NCI-H2227 (cell line): ENCODE measurements at regions not wholly inside any gene's neighbourhood (a gene's known extent, or its start where the extent isn't known, plus 50 kb on each side); places are given as distances from the start of the nearest gene placed in this dataset.

ENCODE experiments used
- DNase-seq: peaks from one replicate; lab custom pipeline; 2025; ENCODE audit not compliant: unreplicated experiment; lab: John Stamatoyannopoulos, UW

DNA sequence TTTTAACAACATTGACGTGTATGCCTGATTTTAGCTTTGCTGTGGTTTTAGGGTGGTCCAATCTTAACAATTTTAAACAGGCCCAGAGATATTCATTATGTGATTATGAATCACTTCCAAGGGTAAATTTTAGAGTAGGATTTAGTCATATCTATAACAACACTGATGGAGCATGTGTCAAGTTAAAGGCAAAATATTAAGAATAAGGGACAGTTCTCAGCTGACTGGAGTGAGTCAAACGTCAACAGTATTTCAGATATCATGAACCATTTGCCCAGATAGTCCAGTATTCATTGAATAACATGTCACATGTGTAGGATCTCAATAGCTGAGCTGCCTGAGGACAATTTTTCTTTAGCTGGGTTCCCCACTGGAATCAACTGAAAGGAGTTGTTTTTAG lies 61.3 kb upstream of the VCX2 start:
- DNase-seq = no peak

DNA sequence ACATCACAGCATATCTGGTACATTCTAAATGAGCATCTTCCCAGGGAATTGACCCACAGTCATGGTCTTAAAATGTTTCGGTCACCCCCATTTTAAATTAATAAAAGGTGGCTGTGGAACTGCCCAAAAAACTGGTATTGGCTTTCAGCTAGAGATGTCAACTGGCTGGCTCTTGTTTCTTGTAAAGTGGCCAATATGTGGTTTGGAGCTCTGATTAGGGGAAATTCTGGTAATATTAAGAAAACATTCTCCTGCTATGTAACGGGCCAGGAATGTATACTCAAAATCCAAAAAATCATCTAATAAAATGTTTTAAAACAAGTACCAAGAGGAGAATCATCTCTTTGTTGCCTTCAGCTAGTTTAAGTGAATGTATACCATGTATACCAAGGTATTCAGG lies 62.0 kb upstream of the VCX2 start:
- DNase-seq = no peak

- no peak for DNase-seq
Measured at GRCh38 chrX:8235026-8235425, 64.0 kb upstream of the VCX2 start.

DNA sequence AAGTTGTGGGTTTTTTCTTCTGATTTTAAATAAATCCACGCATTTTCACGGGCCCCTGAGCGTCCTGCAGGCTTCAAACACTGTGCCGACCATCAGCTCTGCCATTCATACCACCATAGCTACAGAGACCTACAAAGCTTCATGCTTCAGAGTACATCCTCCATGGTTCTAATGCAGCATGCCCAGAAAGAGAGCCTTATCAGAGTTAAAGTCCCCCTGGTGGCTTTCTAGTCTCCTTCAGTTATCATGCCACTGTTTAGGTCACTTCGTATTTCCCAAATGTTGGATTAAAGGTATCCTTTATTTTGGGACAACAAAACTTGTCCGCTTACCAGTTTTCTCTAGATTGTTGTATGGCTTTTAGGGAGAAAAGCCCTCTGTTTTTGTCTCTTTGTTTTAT lies 66.7 kb upstream of the VCX2 start:
- no peak for DNase-seq

DNA sequence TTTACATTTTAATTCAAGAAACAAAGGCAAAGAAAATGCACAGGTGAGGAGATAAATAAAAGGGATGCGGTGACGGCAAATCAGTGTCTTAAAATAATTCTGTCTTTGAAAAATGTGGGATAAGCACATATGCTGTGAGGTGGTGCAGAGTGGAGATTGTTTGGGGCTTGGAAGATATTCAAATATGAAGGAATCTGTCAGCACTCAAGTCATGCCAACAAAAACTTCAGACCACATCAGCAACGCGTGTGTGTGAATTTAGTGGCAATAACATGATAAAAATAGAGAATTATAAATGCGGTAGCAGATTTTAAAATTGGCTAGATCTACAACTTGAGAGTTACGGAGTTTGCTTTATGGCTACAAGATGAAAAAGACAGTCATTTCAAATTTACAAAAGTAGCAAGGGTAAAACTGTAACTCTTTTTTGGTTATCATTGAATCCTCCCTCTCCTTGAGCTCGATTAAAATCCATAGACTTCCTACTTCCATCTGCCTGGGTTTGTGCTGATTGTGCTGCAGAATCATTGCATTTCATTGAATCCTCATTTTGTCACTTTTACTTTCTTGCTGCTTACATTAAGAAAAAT lies 71.5 kb upstream of the VCX2 start:
- no peak for DNase-seq

DNA sequence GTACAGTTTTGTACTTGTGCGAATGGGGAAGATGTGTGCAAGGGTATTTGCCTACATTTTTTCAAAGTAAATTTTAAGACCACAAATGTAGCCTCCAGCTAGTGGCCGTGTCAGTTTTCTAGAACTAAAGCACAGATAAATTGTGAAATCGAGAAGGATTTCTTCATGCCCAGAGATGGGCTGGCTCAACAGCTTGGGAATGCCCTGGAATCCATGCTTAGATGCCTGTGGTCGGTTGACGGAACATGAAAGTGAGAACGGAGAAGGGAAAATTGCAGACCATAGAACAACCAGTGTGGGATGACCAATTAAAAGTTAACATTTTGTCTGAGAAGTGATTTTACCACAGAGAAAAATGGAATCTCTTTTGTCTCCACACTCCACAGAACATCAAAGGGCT lies 73.2 kb upstream of the VCX2 start:
- DNase-seq = no peak

GRCh38 chrX:8245411-8245810 lies 74.3 kb upstream of the VCX2 start:
- DNase-seq = no peak

DNA sequence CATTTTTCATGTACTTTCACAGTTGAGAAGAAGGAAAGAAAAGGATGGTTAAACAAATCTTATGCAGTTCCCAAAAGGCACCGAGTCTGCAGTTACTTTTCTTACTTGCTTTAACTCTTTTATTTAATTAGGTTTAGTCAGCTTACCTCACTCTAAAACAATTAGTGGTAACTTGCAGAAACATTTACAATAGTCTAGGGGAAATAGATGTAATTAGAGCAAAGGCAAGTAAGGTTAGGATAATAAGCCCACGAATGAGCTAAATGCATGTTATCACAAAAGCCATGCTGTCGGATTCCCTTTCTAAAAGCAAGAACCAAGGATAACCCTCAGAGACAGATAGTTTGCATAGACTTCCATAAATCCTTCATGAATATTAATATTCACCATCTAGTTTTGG lies 82.0 kb upstream of the VCX2 start:
- no peak for DNase-seq

GRCh38 chrX:8254401-8254800 lies 83.3 kb upstream of the VCX2 start:
- DNase-seq = no peak

DNA sequence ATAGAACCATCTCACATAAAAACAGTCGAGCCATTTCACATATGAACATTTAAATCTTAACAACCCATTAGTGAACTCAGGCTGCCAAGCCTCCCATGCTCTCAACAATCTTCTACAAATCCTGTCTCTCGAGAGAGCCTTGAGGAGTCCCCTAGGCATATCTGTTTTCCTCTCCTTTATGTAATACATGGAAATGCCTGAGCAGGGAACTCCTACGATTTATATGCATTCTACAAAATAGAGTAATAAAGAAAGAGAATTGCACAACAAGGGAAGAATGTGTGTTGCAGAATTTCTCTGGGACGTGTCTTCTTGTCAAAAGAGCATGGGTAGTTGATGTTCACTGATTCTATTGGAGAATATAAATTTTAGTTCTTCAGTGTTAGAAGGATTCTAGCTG lies 101.8 kb upstream of the VCX2 start:
- no peak for DNase-seq

- no peak for DNase-seq
Measured at GRCh38 chrX:8273451-8273895, 102.4 kb upstream of the VCX2 start.

DNA sequence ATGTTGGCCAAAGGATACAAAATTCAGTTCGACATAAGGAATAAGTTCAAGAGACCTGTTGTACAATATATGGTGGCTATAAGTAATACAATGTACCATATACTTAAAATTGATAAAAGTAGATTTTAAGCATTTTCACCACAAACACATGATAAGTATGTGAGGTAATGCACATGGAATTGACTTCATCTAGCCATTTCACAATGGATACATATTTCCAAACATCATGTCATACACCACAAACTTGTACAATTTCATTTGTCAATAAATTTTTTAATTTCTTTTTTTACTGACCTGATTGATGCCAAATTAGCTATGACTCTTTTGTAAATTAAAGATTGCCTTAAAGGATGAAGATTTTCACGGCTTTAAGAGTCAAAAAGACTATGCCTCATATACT lies 103.1 kb upstream of the VCX2 start:
- no peak for DNase-seq

GRCh38 chrX:8278557-8278956 lies 107.5 kb upstream of the VCX2 start:
- no peak for DNase-seq

DNA sequence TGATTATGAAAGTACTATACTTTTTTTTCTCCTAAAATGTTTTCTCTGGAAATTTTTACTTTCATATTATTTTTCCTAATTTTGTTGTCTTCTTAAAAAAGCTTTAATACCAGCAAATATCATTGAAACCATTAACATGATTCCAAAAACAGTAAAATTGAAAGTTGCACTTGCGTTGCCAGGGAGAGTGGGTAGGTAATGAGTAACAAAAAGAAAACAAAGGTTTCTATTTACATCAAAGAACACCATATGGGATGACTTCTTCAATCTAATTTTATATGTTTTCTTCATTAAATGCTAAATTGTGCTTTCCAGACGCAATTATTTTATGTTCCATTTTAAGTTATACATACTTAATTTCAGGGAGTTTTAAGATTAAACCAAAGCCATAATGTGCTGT lies 108.3 kb upstream of the VCX2 start:
- DNase-seq = no peak

DNA sequence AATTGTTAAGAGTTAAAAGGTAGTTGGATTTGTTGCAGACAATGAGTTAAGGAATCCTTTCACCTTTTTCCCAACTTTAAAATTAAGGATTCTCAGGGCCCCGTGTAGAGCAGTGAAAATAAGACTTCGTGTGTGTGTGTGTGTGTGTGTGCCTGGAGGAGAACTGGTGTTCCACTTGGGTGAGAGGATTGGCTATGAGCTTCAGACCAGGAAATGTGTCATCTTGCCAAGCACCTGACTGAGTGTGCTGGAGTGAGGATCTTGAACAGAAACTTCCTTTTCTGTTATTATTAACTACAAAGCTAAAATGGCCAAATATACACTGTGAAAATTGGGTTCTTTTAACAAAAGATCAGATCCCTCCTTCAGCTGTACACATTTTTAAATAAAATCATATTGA lies 113.1 kb upstream of the VCX2 start:
- no peak for DNase-seq

GRCh38 chrX:8288590-8288989 lies 117.5 kb upstream of the VCX2 start:
- no peak for DNase-seq

GRCh38 chrX:8289523-8289922 lies 118.5 kb upstream of the VCX2 start:
- no peak for DNase-seq

DNA sequence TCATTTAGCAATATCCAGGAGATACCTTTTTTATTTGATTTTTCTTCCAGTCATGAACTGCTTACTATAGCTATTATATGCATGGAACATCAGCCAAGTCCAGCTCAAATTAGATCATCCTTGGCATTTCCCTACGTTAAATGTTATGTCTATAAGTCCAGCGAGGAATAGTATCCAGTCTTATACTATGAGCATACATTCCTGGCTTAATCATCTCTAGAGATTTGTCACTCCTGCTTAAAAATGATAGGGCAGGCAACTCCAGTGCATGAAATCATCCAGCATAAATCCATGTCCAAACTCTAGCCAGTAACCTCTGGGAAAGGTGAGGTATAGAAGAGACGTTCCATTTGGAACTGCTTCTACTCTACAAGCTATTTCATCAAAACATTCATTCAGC lies 126.7 kb upstream of the VCX2 start:
- DNase-seq = no peak

- no peak for DNase-seq
Measured at GRCh38 chrX:8304668-8305067, 133.6 kb upstream of the VCX2 start.

DNA sequence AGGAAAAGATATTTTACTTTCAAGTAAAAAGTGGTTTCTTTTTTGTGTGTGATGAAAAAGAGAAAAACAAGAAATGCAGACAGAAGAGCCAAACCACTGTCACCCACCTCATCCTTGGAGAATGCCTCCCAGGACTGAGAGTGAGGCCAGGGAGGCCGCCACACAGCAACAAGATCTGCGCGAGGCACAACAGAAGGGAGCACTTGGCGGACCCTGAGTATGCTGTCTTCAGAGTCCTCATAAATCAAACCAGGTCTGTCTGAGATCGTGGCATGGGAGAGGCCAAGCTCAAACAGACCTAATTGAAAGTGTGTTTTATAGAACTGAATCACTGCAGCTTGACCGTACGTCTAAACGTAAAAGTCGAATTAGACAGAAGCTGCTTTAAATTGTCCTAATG lies 134.3 kb upstream of the VCX2 start:
- no peak for DNase-seq

DNA sequence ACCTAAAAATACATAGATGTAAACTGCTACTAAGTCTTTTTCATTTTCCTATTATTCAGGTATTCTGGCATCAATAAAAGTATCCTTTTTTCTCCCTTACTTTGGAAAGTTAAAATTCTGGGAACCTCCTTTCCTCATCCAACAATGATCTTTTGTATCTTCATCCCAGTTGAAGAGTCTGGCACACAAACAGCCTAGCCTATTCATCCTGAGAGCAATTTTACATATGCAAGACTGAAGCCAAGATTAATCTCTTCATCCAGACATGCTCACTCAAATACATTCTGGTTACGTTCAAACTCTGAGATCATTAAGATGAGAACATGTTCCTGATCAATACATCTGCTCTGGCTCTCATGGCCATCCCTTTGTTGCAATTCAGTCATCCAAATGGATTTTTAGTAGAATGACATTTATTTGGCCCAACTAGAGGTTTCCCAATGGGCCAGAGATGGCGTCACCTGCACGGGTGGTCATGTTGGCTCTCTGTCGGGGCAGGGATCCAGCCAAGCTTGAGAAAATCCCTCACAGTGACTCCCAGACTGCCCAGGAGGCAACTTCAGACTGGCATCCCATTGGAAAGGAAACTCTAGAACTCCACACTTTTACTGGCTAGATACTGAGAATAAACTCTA lies 135.3 kb upstream of the VCX2 start:
- no peak for DNase-seq

GRCh38 chrX:8310409-8310808 lies 139.3 kb upstream of the VCX2 start:
- no peak for DNase-seq

DNA sequence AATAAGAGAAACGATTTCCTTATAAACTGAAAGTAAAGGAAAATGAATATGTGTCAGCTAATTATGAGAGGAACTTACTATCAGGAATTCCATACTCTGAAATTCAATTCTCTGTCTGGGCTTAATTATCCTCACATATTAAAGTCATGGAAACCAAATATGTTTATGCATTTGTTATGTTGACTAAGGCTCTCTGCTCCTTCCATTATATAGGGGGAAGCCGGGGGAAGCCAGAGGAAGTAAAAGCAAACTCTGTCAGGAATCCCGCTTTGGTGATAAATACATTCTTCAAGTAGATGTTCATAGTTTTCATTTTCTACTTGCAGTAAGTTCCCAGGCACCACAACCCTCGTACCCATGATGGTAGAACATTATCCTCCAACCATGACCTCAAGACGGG lies 142.8 kb upstream of the VCX2 start:
- DNase-seq = no peak
